Stimulated activated CD8-positive, alpha-beta memory T cell treated with anti-CD3 and anti-CD28 coated beads, Interleukin-7, amount 100 ng/mL, for 48 hours (primary cell): ENCODE measurements at regions not wholly inside any gene's neighbourhood (a gene's known extent, or its start where the extent isn't known, plus 50 kb on each side); places are given as distances from the start of the nearest gene placed in this dataset.
"Not testable (repeated sequence)": the region's sequence is repeated elsewhere in the genome, so short reads cannot be mapped to it uniquely, and the experiment has no call there.

Source experiments
- DNase-seq, 2 donors: peaks; one replicate each; pipeline ENCODE4 v3.0.0-alpha.2; 2020; ENCODE audit warnings: low read depth in 1 of 2; ENCODE audit errors: extremely low read depth in 1 of 2

- DNase-seq = no peak
Measured at GRCh38 chr6:120545353-120545752, 788.9 kb downstream of the TBC1D32 start.

DNA sequence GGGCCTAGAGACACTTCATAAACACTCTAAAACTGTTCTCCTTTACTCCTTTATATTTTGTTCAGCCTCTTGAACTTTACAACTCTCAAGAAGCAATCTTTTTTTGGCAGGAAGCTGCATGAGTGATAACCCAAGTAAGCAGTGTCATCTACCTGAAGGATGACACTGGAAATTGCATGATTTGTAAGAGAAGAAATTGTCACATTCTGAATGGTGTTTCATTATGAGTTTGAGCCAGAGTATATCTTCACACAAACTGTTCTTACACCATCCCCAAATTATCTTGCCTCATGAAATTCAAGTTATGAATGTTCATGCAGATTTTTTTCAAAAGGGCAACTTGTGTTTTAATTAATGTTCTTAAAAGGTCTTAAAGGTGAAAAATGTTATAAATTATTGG is 799.3 kb downstream of the TBC1D32 start:
- no peak for DNase-seq

DNA sequence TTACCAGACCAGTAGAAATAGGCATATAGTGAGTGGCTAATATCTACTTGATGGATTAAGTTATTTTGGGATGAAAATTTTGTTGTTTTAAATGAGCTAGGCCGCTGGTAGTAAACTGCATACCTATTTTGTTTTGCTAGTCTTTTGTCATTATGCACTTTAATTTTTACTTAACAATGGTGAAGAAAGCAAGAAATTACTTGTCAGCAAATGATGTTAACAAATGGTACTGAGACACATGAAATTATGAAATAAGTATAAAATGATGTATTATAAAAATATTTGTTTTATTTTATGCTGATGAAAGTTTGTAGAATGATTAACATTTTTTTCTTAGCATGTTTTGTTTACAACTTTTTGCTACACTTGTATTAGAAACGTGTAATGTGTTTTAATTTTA is 807.7 kb downstream of the TBC1D32 start:
- no peak for DNase-seq

- no peak for DNase-seq
Measured at GRCh38 chr6:120514544-120514943, 819.7 kb downstream of the TBC1D32 start.

- DNase-seq = no peak
Measured at GRCh38 chr6:120511712-120512111, 822.6 kb downstream of the TBC1D32 start.

DNA sequence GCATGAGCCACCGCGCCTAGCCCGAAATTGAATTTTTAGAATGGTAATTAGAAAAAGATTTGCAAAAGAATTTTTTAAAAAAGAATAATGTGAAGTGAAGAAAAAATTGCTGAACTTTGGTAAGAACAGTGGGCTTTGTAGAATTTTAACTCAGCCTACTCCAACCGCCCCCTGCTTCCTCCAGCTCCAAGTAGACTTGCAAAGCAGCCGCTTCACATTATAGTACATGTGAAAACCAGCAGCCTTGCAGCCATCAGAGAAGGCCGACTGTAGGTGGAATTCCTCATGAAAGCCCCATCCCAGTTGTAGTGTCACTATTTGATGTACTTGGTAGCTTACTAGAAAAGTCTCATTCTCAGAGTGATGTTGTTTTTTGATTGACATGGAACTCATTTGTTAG is 835.6 kb downstream of the TBC1D32 start:
- no peak for DNase-seq

DNA sequence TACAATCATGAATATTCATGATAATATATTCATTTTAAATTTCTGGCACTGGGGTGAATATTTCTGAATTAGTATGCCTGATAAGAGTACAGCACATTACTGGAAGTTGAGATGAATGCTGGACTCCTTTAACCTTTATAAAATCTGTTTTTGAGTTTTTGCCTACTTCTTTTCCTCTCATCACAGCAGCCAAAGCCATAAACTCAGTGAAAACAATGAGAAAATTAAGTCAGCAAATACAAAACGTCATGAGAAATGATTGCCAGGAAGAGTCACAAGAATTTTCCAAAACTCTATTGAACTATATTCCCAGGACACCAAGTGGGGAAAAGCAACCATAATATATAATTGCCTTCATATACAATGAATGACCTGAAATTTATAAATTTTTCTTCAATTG is 837.6 kb downstream of the TBC1D32 start:
- no peak for DNase-seq

DNA sequence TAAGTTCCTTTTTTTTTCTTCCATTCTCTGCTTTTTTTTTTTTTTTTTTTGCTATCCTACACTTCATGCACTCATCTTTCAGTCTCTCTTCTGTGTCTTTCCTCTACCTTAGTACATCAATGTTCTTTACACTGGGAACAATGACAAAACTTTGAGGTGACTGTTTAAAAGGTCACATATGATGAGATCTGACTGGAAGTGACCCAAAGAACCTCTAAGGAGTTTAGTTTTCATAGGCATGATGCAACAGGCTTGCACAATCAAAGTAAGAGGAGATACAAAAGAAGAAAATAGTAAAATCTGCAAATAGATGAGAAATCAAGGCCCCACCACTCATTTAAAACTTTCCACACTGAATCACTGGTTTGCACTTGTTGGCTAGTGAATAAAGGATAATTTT is 840.8 kb downstream of the TBC1D32 start:
- no peak for DNase-seq

DNA sequence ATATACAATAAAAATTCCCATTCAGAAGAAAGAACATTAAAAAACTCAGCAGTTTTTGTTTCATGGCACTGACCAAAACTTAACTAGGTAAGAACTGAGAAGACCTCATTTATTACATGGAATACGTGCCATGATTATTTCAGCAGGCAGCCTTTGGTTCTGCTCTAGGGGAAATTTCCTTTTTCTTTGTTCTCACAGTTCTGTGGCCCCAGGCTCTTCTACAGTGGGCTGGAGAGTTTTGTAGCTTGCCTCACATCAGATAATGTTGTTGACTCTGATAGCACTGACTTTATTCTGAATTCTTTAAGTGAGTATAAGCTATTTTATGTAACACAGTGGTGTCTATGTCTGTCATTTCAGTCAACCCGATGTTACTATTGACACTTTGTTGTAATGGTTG is 844.3 kb downstream of the TBC1D32 start:
- DNase-seq = no peak

- DNase-seq = no peak
Measured at GRCh38 chr6:120484146-120484545, 850.1 kb downstream of the TBC1D32 start.

- DNase-seq = no peak
Measured at GRCh38 chr6:120478650-120479049, 855.6 kb downstream of the TBC1D32 start.

DNA sequence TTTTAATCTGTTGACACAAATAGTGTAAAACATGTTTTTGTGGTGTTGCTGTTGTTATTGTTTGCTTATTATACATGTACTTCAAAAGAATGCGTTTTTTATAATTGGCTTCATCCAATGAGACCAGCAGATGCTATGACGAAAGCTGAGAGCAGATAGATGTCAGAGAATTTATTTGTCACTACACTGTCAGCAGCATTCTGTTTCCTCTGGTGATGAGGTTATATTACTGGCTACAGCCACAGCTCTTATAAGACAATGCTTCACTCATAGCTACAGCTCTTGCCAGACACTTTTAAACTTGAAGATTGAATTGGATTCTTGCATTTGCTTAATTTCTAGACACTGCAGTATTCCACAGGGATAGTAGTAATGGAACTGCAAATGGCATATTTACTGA is 860.5 kb downstream of the TBC1D32 start:
- no peak for DNase-seq

DNA sequence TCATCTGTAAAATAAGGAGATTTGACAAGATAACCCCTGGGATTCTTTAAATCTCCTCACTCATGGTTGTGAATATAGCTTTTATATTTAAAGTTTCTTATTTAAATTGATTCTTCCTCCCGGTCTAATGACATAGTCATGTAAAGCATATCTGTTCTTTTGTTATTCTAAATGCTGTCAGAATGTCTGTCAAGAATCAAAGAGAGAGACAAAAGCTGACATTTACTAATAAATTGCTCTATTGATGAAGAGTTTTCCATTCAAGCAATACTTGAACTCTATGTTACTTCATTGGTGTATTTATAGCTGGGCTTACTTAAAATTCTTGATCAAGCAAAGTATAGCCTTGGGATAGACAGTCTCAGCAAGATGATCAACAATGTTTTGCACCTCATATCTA is 865.8 kb downstream of the TBC1D32 start:
- no peak for DNase-seq

GRCh38 chr6:120451508-120451907 is 882.8 kb downstream of the TBC1D32 start:
- DNase-seq = no peak

DNA sequence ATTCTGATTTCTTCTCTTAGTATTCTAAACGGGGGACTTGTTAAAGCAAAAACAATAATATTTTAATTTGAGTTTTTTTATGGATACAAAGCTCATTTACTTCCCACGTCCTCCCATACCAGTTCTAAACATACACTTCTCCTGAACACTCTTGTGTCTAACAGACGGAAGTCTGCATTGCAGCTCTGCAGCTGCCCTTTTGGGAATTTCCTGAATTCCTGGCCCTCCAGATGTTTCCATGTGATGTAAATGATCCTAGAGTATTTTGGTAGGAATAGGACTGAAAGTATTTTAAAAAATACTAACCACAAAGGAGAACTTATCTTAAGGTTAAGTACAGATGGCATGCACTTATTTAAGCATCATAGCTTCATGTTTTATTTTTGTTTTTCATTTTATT is 886.7 kb downstream of the TBC1D32 start:
- DNase-seq = no peak

DNA sequence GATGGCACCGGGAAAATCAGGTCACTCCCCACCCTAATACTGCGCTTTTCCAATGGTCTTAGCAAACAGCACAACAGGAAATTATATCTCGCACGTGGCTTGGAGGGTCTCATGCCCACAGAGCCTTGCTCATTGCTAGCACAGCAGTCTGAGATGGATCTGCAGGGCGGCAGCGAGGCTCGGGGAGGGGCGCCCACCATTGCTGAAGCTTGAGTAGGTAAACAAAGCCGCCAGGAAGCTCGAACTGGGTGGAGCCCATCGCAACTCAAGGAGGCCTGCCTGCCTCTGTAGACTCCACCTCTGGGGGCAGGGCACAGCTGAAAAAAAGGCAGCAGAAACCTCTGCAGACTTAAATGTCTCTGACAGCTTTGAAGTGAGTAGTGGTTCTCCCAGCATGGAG is 901.4 kb downstream of the TBC1D32 start:
- DNase-seq = not testable (repeated sequence)

- DNase-seq = no peak
Measured at GRCh38 chr6:120431841-120432240, 902.4 kb downstream of the TBC1D32 start.

- DNase-seq = no peak
Measured at GRCh38 chr6:120411394-120411793, 922.9 kb downstream of the TBC1D32 start.

- DNase-seq = no peak
Measured at GRCh38 chr6:120410586-120410985, 923.7 kb downstream of the TBC1D32 start.

DNA sequence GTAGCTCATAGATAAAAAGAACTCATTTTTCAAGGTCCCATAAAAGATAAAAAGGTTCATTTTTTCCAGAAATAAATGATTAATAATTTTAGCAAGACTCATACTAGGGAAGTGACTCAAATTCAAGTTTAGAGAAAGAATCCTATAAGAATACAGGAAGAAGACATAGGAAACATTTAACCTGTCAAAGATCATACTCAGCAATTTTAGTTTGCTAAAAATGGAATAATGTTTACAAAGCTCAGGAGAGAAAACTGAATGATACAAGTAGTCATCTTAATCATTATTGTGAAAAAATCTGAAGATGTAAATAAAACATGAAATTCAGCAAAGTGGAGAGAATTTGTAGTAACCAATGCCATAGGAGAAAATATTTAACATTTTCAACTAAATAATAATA is 926.6 kb downstream of the TBC1D32 start:
- no peak for DNase-seq

DNA sequence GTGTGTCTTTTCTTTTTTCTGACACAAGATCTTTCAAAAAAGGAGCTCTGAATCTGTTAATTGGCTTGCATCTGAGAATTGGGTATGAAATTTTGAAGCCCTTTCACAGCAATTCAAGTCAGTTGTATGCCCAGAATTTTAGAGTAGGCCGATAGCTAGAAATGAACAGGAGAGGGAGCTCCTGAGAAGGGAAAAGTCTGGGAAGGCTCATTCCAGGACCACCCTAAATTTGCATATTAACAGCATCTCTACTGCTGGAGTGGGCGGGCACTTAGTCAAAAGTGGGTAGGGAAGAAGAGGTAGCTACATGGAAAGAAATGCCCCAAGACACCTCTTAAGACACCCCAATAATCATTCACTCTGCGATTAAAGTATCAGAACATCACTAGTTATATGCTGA is 928.3 kb downstream of the TBC1D32 start:
- no peak for DNase-seq

- no peak for DNase-seq
Measured at GRCh38 chr6:120395784-120396183, 938.5 kb downstream of the TBC1D32 start.

DNA sequence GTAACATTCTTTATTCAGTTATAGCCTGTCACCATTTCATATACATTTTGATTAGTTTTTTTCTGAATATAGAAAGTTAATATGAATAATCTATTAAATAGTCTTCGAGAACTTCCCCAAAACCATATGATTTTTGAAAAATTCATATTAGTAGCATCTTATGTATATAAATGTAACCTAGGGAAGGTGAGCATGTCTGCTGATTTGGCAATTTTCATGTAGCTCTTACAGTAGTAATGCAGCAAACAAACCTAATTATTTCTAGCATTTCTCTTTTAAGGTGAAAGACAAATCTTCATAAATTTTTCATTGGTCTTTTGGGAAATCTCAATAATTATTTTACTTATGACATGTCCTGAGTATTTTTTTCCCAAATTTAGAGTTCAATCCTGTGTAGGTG is 939.0 kb downstream of the TBC1D32 start:
- no peak for DNase-seq

- DNase-seq = no peak
Measured at GRCh38 chr6:120392941-120393340, 941.3 kb downstream of the TBC1D32 start.
